GM12873 (cell line): ENCODE measurements at regions not wholly inside any gene's neighbourhood (a gene's known extent, or its start where the extent isn't known, plus 50 kb on each side); places are given as distances from the start of the nearest gene placed in this dataset.

Experiments
- TF ChIP-seq, protein P1 (sequence below): IDR thresholded peaks from 2 replicates; pipeline ENCODE4 v1.5.1; 2012; ENCODE audit warnings: low read depth, mild to moderate bottlenecking, moderate library complexity, low read length, control low read depth; ENCODE audit not compliant: insufficient read depth; ENCODE audit errors: missing control alignments

DNA sequence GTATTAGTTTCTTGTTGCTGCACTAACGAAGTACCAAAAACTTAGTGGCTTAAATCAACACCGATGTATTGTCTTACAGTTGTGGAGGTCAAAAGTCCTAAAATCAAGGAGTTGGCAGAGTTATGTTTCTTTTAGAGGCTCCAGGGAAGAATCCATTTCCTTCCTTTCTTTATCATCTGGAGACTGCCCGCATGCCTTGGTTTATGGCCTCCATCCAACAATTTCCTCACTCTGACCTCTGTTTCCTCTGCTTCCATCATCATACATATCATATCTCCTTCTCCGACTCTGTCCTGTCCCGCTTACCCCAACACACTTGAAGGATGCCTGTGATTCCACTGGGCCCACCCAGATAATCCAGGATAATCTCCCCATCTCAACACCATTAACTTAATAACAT is 627.8 kb downstream of the KCNJ2 start:
- TF ChIP-seq, protein P1, sequence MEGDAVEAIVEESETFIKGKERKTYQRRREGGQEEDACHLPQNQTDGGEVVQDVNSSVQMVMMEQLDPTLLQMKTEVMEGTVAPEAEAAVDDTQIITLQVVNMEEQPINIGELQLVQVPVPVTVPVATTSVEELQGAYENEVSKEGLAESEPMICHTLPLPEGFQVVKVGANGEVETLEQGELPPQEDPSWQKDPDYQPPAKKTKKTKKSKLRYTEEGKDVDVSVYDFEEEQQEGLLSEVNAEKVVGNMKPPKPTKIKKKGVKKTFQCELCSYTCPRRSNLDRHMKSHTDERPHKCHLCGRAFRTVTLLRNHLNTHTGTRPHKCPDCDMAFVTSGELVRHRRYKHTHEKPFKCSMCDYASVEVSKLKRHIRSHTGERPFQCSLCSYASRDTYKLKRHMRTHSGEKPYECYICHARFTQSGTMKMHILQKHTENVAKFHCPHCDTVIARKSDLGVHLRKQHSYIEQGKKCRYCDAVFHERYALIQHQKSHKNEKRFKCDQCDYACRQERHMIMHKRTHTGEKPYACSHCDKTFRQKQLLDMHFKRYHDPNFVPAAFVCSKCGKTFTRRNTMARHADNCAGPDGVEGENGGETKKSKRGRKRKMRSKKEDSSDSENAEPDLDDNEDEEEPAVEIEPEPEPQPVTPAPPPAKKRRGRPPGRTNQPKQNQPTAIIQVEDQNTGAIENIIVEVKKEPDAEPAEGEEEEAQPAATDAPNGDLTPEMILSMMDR, result no peak

DNA sequence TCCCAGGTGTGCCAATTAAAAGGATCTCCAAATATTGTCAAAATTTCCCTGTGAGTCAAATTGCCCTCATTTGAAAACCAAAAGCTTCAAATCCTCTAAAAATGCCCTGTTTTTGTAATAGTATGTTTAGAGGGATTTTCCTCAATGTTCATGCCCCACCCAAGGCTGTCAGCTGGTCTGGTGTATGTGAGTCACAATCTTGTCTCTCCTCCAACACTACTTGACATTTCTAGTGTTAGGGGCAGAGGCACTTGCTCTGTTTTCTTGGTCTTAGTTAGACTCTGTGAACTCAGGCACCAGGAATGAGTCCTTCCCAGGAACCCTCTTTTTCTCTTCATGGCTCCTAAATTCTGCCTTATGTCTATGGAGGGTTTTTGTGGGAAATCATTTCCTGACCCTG is 634.8 kb downstream of the KCNJ2 start:
- TF ChIP-seq, protein P1, result no peak

DNA sequence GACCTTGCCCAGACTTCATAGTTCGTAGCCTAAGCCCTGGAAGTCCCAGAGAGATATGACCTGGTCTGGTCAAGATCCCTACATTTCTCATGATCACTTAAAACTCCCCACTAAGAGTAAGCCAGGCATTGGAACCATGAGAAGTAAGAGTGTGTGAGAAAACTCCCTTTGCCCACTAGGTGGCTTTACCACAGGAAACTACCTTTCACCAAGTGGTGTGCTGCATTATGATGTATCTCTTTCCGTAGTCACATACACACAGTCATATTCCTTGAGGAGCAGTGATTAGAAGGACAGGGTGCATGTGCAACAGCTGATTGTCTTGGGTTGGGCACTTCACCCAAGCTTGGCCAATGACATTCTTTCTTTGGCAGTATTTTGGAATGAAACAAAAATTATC is 639.3 kb downstream of the KCNJ2 start:
- TF ChIP-seq, protein P1, result peak; percentile 48

DNA sequence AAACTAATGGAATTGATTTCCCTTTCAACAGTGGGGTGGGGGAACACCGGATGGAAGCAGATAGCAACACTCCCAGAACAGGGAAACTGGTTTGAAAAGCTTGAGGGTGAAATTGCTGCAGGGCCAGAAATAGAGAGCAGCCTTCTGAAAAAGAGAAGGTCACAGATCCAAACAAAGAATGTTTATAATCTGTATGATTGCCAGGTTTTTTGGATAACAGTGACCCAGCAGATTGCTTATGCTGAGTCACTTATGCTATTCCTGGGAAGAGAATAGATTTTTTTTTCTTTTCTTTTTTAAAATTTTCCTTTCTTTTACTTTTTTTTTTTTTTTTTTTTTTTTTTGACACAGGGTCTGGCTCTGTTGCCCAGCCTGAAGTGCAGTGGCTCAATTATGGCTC is 641.3 kb downstream of the KCNJ2 start:
- TF ChIP-seq, protein P1, result no peak

DNA sequence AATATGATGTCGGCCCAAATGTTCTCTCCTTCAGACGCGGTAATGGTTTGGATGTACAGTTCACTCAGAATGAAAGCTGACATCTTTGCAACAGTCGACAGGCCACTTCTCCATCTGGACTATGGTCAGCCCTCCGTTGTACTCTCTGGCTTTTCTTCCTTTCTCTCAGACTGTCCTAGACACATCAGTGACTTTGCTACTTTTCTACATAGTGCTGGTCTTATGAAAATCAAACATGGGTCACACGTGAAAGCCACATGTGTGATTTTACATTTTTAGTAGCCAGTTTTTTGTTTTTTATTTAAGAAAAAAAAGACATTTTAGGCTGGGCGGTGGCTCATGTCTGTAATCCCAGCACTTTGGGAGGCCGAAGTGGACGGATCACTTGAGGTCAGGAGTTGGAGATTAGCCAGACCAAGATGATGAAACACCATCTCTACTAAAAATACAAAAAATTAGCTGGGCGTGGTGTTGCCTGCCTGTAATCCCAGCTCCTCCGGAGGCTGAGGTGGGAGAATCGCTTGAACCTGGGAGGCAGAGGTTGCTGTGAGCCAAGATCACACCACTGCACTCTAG is 644.1 kb downstream of the KCNJ2 start:
- TF ChIP-seq, protein P1, result no peak

DNA sequence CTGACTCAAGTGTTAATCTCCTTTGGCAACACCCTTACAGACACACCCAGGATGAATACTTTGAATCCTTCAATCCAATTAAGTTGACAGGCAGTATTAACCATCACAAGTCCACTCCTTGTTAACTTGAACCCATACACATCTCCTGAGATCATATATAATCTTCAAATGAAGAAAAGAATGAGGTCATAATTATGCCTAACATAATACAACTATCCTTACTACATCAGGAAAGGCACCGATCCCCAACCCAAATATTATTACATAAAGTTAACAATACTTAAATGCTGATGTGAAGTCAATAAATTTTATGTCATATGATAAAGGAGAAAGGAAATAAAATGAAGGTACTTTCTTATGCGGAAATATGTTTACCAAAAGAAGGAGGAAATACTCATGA is 649.9 kb downstream of the KCNJ2 start:
- TF ChIP-seq, protein P1, result no peak

DNA sequence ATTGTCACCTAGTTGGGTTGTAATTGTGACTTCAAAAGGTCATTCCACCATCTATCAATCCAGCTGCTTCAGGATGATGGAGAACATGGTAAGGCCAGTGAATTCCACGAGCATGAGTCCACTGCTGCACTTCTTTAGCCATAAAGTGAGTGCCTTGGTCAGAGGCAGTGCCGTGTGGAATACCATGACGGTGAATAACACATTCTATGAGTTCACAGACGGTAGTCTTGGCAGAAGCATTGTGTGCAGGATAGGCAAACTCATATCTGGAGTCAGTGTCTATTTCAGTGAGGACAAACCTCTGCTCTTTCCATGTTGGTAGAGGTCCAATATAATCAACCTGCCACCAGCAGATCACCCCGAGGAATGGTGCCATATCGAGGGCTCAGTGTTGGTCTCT is 650.9 kb downstream of the KCNJ2 start:
- TF ChIP-seq, protein P1, result no peak
